Heart left ventricle (tissue), 13 donors: ENCODE measurements at regions not wholly inside any gene's neighbourhood (a gene's known extent, or its start where the extent isn't known, plus 50 kb on each side); places are given as distances from the start of the nearest gene placed in this dataset.

Experiments
- CTCF ChIP-seq, 12 donors: fragments of 200-600 bp; sonication (generic) in 4 of 12; IDR thresholded peaks; one replicate each; pipeline versions ENCODE4 v1.5.0 to v1.8.0; 2018 to 2022; ENCODE audit warnings: antibody characterized with exemption in 12 of 12, mild to moderate bottlenecking in 5 of 12
- POLR2A ChIP-seq, 2 donors: fragments of 450-650 bp; IDR thresholded peaks; one replicate each; pipeline ENCODE4 v1.6.1; 2017; ENCODE audit warnings: antibody characterized with exemption in 2 of 2, mild to moderate bottlenecking in 2 of 2, moderate library complexity in 2 of 2
- donor health status: ischemic (EF 13 %, LVEDD 7.1; RV severe dilation, severe dysfunction).
- donor health status: DM: no; HTN: yes; CAD: no.
- donor health status: DM: no; HTN: no; CAD: no.
- donor health status: ischemic (EF 25% LVEDD 6.9; RV normal size, moderate dysfunction).
- donor health status: ischemic (EF 25% LVEDD 5.7; RV mildly dilated, moderate dysfunction).
- donor health status: ischemic (EF 35%, LVEDD 5.7; RV mildly dilated, moderate dysfunction).
- donor health status: nonischemic (EF 11% LVEDD 7.7; RV severe dilation, severe dysfunction).
- donor health status: DM: yes; HTN: yes; CAD: no.
- donor health status: PGD.
- donor health status: ischemic (EF 29% LVEDD 5.4; RV normal size, mild dysfunction).
- donor health status: nonischemic (EF 23%, LVEDD 6.1; RV moderate dilation, normal function).

GRCh38 chr2:49719241-49719640, 564.9 kb upstream of the FSHR start:
- TF ChIP-seq CTCF (IDR thresholded peaks at IDR 0.05) (no peak), POLR2A (IDR thresholded peaks at IDR 0.05) (no peak)
